Activated CD4-positive, alpha-beta T cell treated with anti-CD3 and anti-CD28 coated beads for 36 hours (primary cell): ENCODE measurements at regions not wholly inside any gene's neighbourhood (a gene's known extent, or its start where the extent isn't known, plus 50 kb on each side); places are given as distances from the start of the nearest gene placed in this dataset.
"Not testable (repeated sequence)": the region's sequence is repeated elsewhere in the genome, so short reads cannot be mapped to it uniquely, and the experiment has no call there.

Experiments used
- ATAC-seq: fragments of 200-7000 bp; cut with Tn5 transposase; one replicate; pipeline ENCODE4 v1.10.0; 2021; ENCODE audit warnings: mild to moderate bottlenecking, moderate library complexity
- CTCF ChIA-PET: fragments of 350-600 bp; sonication (Branson Sonifier 250); formaldehyde crosslinking; loops from one replicate; lab custom pipeline; 2021; ENCODE audit warnings: antibody characterized with exemption; lab: Charles Lee
- POLR2A ChIA-PET: fragments of 350-600 bp; sonication (Branson Sonifier 250); formaldehyde crosslinking; loops from one replicate; lab custom pipeline; 2021; ENCODE audit warnings: antibody characterized with exemption, inconsistent platforms; lab: Charles Lee
- DNase-seq: peaks from one replicate; pipeline ENCODE4 v3.0.0-alpha.2; 2020
- H3K27ac Mint-ChIP-seq: one replicate; pipeline ENCODE4 v1.8.0; 2021; ENCODE audit warnings: mixed read lengths
- H3K27me3 Mint-ChIP-seq: one replicate; pipeline ENCODE4 v1.8.0; 2021; ENCODE audit warnings: mixed read lengths
- H3K36me3 Mint-ChIP-seq: one replicate; pipeline ENCODE4 v1.8.0; 2021; ENCODE audit warnings: low read depth, mixed read lengths
- H3K4me1 Mint-ChIP-seq: one replicate; pipeline ENCODE4 v1.8.0; 2021; ENCODE audit warnings: mixed read lengths
- H3K4me3 Mint-ChIP-seq: one replicate; pipeline ENCODE4 v1.8.0; 2021; ENCODE audit warnings: mild to moderate bottlenecking, moderate library complexity, mixed read lengths
- H3K9me3 Mint-ChIP-seq: one replicate; pipeline ENCODE4 v1.8.0; 2021; ENCODE audit warnings: low read depth, mixed read lengths
- intact Hi-C, 2 experiments: fragments of 100-400 bp; cut with DNase I in 1 of 2; cut with micrococcal nuclease in 1 of 2; formaldehyde crosslinking; loops; one replicate each; pipeline versions ENCODE4 v1.14.2 to v1.15.1; 2022 to 2024; cut with DNase I, micrococcal nuclease

GRCh38 chr11:25436326-25436725, 895.6 kb upstream of the ANO3 start:
- ChIA-PET POLR2A (no interaction called here), CTCF (interaction anchor here (0.7 kb wide), 1 partner anchor 88 kb away, joined by 4 read pairs; no protein-coding TSS in a partner anchor)
- ATAC-seq, result no peak
- intact Hi-C loops, result no loop called here
- no peaks in the 10 kb centered on the region for H3K27me3 Mint-ChIP-seq
- H3K9me3 Mint-ChIP-seq, result peaks cover 12% of the 10 kb centered on the region
- H3K27ac Mint-ChIP-seq, result no peak overlapping the region
- H3K36me3 Mint-ChIP-seq, result no peaks in the 10 kb centered on the region
- no peak for DNase-seq
- no peaks in the 10 kb centered on the region for H3K4me1 Mint-ChIP-seq
- no peak overlapping the region for H3K4me3 Mint-ChIP-seq

GRCh38 chr11:25441421-25441820, 890.5 kb upstream of the ANO3 start:
- intact Hi-C loops, result no loop called here
- Mint-ChIP-seq H3K27me3 (no peaks in the 10 kb centered on the region), H3K36me3 (no peaks in the 10 kb centered on the region), H3K4me3 (no peak overlapping the region), H3K9me3 (peaks cover 14% of the 10 kb centered on the region), H3K4me1 (no peaks in the 10 kb centered on the region), H3K27ac (no peak overlapping the region)
- no peak for ATAC-seq
- POLR2A ChIA-PET, result no interaction called here
- CTCF ChIA-PET, result interaction anchor here (0.6 kb wide), 1 partner anchor 286 kb away, joined by 3 read pairs; no protein-coding TSS in a partner anchor
- DNase-seq, result no peak

- intact Hi-C loops, result no loop called here
- POLR2A ChIA-PET, result no interaction called here
These were observed 882.8 kb upstream of the ANO3 start for GRCh38 chr11:25449091-25449490.

GRCh38 chr11:25453471-25453870, 878.5 kb upstream of the ANO3 start:
- ChIA-PET CTCF (no interaction called here), POLR2A (no interaction called here)
- no peak for ATAC-seq
- intact Hi-C loops, result no loop called here
- Mint-ChIP-seq H3K36me3 (no peaks in the 10 kb centered on the region), H3K27me3 (no peaks in the 10 kb centered on the region), H3K27ac (no peak overlapping the region), H3K9me3 (peaks cover 17% of the 10 kb centered on the region), H3K4me3 (no peak overlapping the region), H3K4me1 (no peaks in the 10 kb centered on the region)
- DNase-seq, result no peak

More at GRCh38 chr11:25449091-25449490, 882.8 kb upstream of the ANO3 start:
- ATAC-seq, result no peak
- H3K36me3 Mint-ChIP-seq, result no peaks in the 10 kb centered on the region
- peaks cover 20% of the 10 kb centered on the region for H3K9me3 Mint-ChIP-seq
- DNase-seq, result no peak
- no peak overlapping the region for H3K4me3 Mint-ChIP-seq
- H3K27ac Mint-ChIP-seq, result no peak overlapping the region
- no peaks in the 10 kb centered on the region for H3K4me1 Mint-ChIP-seq
- no peaks in the 10 kb centered on the region for H3K27me3 Mint-ChIP-seq
- CTCF ChIA-PET, result no interaction called here

- H3K27me3 Mint-ChIP-seq, result no peaks in the 10 kb centered on the region
- peaks cover 10% of the 10 kb centered on the region for H3K9me3 Mint-ChIP-seq
- H3K27ac Mint-ChIP-seq, result no peak overlapping the region
- H3K36me3 Mint-ChIP-seq, result no peaks in the 10 kb centered on the region
- no peaks in the 10 kb centered on the region for H3K4me1 Mint-ChIP-seq
- intact Hi-C loops, result no loop called here
- ChIA-PET CTCF (no interaction called here), POLR2A (no interaction called here)
- no peak for DNase-seq
- no peak overlapping the region for H3K4me3 Mint-ChIP-seq
- no peak for ATAC-seq
These were observed 875.7 kb upstream of the ANO3 start for GRCh38 chr11:25456211-25456610.

GRCh38 chr11:25483915-25484635, 847.9 kb upstream of the ANO3 start:
- Mint-ChIP-seq H3K36me3 (no peaks in the 10 kb centered on the region), H3K27me3 (no peaks in the 10 kb centered on the region), H3K9me3 (no peaks in the 10 kb centered on the region), H3K4me3 (no peak overlapping the region), H3K27ac (no peak overlapping the region), H3K4me1 (no peaks in the 10 kb centered on the region)
- ATAC-seq (no peak), DNase-seq (no peak)
- intact Hi-C loops, result no loop called here
- ChIA-PET CTCF (no interaction called here), POLR2A (no interaction called here)

- no peak overlapping the region for H3K4me3 Mint-ChIP-seq
- no peak overlapping the region for H3K27ac Mint-ChIP-seq
- ATAC-seq (no peak), DNase-seq (no peak)
- H3K27me3 Mint-ChIP-seq, result no peaks in the 10 kb centered on the region
- no peaks in the 10 kb centered on the region for H3K4me1 Mint-ChIP-seq
- H3K36me3 Mint-ChIP-seq, result no peaks in the 10 kb centered on the region
- intact Hi-C loops, result no loop called here
- CTCF ChIA-PET, result no interaction called here
- POLR2A ChIA-PET, result no interaction called here
- H3K9me3 Mint-ChIP-seq, result no peaks in the 10 kb centered on the region
These were observed 846.6 kb upstream of the ANO3 start for GRCh38 chr11:25485315-25485714.

GRCh38 chr11:25486338-25486737, 845.6 kb upstream of the ANO3 start:
- H3K36me3 Mint-ChIP-seq, POLR2A ChIA-PET, H3K4me3 Mint-ChIP-seq, H3K9me3 Mint-ChIP-seq, ATAC-seq, intact Hi-C loops, DNase-seq, H3K4me1 Mint-ChIP-seq, H3K27me3 Mint-ChIP-seq, H3K27ac Mint-ChIP-seq, CTCF ChIA-PET: not testable (repeated sequence)

GRCh38 chr11:25488176-25488575, 843.8 kb upstream of the ANO3 start:
- DNase-seq, H3K36me3 Mint-ChIP-seq, H3K4me3 Mint-ChIP-seq, CTCF ChIA-PET, POLR2A ChIA-PET, intact Hi-C loops, H3K4me1 Mint-ChIP-seq, H3K27me3 Mint-ChIP-seq, H3K27ac Mint-ChIP-seq, H3K9me3 Mint-ChIP-seq, ATAC-seq: not testable (repeated sequence)

- H3K27me3 Mint-ChIP-seq, H3K27ac Mint-ChIP-seq, CTCF ChIA-PET, H3K36me3 Mint-ChIP-seq, H3K4me3 Mint-ChIP-seq, ATAC-seq, H3K4me1 Mint-ChIP-seq, POLR2A ChIA-PET, DNase-seq, intact Hi-C loops: not testable (repeated sequence)
- H3K9me3 Mint-ChIP-seq, result peaks cover 11% of the 10 kb centered on the region
These were observed 830.5 kb upstream of the ANO3 start for GRCh38 chr11:25501426-25501825.

GRCh38 chr11:25515576-25515975, 816.4 kb upstream of the ANO3 start:
- no peak overlapping the region for H3K4me3 Mint-ChIP-seq
- ChIA-PET CTCF (no interaction called here), POLR2A (no interaction called here)
- no peak overlapping the region for H3K27ac Mint-ChIP-seq
- H3K36me3 Mint-ChIP-seq, result no peaks in the 10 kb centered on the region
- peaks cover 15% of the 10 kb centered on the region for H3K9me3 Mint-ChIP-seq
- DNase-seq (no peak), ATAC-seq (no peak)
- intact Hi-C loops, result no loop called here
- no peaks in the 10 kb centered on the region for H3K4me1 Mint-ChIP-seq
- no peaks in the 10 kb centered on the region for H3K27me3 Mint-ChIP-seq

GRCh38 chr11:25520459-25520858, 811.5 kb upstream of the ANO3 start:
- ATAC-seq, result no peak
- Mint-ChIP-seq H3K36me3 (no peaks in the 10 kb centered on the region), H3K4me3 (no peak overlapping the region), H3K9me3 (peaks cover 5% of the 10 kb centered on the region), H3K4me1 (no peaks in the 10 kb centered on the region), H3K27ac (no peak overlapping the region), H3K27me3 (no peaks in the 10 kb centered on the region)
- DNase-seq, result no peak
- POLR2A ChIA-PET, result no interaction called here
- CTCF ChIA-PET, result no interaction called here
- intact Hi-C loops, result no loop called here
